Urothelium cell line (cell line): ENCODE measurements at regions not wholly inside any gene's neighbourhood (a gene's known extent, or its start where the extent isn't known, plus 50 kb on each side); places are given as distances from the start of the nearest gene placed in this dataset.
A peak's percentile ranks its signal among the peaks of the same experiment; 100 is the strongest.

ENCODE experiments used
- DNase-seq: peaks from one replicate; pipeline ENCODE4 v3.0.0; 2011; ENCODE audit warnings: low spot score, mixed read lengths
- FAIRE-seq: peaks from 2 replicates; lab custom pipeline; 2011; peaks lifted over from hg19 to GRCh38; lab: Jason Lieb, UNC

DNA sequence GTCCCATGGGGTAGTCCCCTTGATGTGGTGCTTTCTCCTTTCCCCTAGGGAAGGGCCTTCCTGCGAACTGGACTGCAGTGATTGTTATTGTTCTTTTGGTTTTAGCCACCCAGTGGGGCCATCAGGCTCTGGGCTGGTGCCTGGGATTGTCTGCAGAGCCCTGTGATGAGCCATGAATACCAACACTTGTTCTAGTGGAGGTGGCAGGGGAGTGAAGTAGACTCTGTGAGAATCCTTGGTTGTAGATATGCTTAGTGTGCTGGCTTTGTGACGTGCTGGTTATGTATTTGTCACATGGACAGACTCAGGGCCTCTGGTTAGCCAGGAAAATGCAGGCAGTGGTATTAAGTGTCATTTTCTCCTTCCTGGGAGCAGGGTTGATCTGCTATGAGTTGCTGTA is 51.8 kb upstream of the NDUFB4 start:
- no peak for DNase-seq
- no peak for FAIRE-seq

DNA sequence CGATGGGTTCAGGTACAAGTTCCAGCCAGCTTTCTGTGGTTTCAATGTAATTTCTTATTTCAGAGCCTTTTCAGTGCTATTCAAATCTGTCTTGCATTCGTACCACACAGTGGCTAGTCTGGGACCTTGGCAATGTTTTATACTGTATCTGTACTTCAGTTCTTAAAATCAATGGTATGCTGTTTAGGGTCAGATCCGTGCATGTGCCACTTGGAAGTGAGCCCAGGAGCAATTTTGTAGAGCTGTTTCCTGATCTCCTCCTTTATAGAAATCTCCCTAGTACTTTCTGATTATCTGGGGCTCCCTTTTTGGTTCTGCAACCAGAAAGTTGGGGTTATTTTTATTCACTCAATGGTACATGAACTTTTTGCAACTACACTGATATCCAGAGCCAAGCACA is 59.5 kb upstream of the NDUFB4 start:
- no peak for DNase-seq

DNA sequence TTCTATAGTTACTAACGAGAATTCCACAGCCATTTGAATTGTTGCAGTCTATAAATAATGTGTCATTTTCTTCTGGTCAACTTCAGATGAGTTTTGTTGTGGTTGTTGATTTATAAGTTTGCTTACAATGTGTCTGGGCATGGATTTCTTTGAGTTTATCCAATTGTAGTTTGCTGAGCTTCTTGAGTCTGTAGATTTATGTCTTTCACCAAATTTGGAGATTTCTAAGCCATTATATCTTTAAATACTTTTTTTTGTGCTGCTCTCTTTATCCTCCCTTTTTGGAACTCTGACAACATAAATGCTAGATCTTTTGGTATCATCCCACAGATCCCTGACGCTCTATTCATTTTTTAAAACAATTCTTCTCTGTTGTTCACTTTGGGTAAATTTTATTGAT is 63.2 kb upstream of the NDUFB4 start:
- no peak for DNase-seq
- FAIRE-seq: no peak

More for the DNA sequence above, 59.5 kb upstream of the NDUFB4 start:
- FAIRE-seq: no peak

DNA sequence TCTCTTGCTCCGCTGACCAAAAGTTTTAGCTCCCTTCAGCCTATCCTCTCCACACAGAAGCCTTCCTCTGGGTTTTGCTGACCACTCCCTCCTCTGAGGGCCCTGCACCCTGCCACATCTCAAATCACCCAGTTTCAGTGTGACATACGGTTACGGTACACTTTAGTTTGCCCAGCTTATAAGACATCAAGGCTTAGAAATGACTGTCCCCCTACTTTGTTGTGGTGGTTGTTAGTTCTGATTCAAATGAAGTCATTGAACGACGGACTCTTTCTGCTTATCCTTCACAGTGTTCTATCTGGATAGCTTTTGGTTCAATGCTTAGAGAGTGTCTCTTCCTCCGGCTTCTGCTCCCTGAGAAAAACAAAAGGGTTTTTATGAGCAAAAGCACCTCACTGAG is 68.0 kb upstream of the NDUFB4 start:
- FAIRE-seq (no peak), DNase-seq (no peak)

DNA sequence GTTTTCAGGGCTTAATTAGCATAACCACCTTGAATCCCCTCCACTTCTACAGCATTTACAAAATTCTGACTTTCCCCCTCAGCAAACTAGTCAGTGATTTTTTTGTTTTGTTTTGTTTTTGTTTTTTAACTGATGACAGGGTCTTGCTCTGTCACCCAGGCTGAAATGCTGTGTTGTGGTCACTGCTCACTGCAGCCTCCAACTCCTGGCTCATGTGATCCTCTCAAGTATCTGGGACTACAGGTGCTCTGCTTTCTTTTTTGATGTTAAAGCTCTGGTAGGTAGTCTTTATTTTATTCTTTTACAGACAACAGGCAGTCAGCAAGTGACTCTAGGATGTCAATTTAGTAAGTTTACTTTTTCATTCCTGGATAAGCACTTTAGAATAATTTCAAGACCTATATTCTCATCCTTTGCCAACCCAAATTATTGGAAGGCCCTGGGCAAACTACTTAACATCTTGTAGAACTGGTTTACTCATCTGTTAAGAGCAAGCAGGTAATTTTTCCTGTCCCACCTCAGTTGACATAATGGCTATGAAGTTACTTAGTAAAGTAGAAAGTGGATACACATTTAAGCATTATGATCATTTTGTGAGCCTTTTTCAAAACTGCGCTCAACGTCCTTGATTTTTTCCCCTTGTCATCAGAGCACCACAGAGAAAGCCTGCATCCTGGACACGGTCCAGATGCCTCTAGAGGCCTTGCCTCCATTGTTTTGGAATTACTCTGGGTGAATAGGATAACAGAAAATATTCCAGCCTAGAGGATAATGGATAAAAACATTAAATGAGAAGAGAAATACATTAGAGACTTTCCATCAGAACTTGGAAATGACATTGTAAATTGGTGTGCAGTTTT is 69.9 kb upstream of the NDUFB4 start:
- no peak for DNase-seq
- FAIRE-seq: no peak

DNA sequence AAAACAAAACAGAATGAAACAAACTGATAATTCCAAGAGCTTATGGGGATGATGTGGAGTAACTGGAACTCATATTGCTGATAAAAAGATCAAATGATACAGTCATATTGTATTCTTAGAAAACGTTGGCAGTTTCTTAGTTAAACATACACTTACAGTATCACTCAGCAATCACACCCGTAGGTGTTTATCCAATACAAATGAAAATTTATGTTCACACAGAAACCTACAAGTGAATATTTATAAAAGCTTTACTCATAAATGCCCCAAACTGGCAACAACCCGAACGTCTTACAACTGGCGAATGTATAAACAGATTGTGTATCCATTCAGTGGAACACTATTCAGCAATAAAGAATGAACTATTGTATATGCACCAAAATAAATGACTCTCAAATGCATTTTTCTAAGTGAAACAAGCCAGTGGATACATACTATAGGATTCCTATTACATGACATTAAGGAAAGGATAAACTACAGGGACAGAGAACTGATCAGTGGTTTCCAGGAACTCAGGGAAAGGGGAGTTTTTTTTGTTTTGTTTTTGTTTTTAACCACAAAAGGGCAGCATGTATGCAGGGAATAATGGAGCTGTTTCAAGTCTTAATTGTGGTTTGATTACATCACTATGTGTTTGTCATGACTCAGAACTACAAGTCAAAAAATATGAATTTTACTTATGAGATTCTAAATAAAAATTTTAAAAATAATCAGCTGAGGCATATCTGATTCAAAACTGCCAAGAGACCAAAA is 71.8 kb upstream of the NDUFB4 start:
- DNase-seq (peak; percentile 38), FAIRE-seq (no peak)

DNA sequence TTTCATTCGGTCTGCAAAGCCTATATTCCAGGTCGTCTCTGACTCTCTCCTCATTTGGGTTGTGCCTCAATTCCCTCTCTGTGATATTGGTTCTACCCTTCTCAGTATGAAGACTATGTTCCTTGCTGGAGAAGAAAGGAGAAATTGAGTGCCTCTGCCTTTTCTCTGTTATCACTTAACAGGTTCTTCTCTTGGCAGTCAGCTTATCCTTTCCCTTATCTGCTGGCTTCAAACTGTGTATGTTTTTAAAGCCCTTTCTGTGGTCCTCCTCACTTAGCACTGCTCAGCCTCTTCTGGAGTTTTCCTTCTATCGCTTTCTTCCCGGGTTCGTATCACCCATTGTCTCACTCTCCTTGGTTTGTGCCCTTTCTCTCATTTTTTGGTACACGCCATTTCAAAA is 65.3 kb upstream of the FSTL1 start:
- no peak for FAIRE-seq
- DNase-seq: no peak

DNA sequence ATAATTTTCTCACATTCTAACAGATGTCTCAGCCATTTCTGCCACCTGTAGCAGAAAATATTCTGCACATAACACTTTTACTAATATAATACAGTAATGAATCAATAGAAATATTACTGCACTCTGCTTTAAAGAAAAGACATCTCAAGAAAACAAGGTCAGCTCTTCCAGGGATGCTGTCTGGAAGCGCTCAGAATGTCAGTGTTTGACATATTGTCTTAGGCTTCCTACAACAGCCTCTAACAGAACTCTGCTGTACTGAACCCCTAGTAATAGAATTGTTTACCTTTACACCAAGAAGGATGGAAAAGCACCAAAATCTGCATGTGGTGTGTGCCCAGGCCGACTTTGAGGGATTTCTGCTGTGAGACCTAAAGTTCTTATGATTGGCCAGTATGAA is 61.9 kb upstream of the FSTL1 start:
- FAIRE-seq: no peak

DNA sequence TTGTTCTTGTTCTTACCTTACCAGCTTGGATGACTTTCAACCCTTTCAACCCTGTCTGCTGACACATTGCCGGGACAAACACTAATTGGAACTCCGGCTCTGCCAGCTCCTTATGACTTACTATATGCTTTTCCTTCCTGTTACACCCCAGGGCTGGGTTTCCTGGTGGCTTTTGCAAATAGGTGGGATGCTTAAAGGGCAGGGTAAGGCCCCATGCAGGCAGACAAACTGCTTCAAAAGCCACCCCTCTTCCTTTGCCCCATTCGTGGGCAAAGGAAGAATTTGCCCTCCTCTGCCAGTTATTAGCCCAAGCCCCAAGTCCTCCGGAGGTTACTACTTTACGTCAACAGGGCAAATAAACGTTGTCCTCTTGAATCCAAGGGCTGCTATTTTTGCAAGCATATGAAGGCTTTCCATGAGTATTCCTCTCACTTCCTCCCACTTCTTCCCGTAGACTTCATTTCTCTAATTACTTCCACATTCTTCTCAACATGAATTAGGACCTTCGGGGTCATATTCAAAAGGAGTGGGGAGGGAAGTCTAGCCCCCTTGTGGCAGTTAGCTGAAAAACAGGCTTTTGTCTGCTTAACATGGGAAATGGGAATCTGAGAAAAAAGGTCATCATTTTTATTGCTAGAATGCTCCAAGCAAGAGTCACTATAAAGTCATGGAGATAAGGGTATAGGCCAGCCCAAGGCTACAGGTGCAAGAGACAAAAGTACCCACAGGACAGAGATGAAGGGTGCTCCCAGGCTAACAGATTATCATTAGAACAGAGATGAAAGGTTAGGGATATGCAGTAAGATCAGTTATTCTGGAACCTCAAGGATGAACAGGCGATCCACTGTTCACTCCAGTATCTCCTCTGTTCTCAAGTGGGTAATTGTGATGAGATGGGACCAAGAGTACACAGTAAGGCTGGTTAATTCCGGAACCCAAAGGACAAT is 56.3 kb upstream of the FSTL1 start:
- no peak for FAIRE-seq
- peak; percentile 36 for DNase-seq

More for the DNA sequence above, 61.9 kb upstream of the FSTL1 start:
- DNase-seq: no peak

DNA sequence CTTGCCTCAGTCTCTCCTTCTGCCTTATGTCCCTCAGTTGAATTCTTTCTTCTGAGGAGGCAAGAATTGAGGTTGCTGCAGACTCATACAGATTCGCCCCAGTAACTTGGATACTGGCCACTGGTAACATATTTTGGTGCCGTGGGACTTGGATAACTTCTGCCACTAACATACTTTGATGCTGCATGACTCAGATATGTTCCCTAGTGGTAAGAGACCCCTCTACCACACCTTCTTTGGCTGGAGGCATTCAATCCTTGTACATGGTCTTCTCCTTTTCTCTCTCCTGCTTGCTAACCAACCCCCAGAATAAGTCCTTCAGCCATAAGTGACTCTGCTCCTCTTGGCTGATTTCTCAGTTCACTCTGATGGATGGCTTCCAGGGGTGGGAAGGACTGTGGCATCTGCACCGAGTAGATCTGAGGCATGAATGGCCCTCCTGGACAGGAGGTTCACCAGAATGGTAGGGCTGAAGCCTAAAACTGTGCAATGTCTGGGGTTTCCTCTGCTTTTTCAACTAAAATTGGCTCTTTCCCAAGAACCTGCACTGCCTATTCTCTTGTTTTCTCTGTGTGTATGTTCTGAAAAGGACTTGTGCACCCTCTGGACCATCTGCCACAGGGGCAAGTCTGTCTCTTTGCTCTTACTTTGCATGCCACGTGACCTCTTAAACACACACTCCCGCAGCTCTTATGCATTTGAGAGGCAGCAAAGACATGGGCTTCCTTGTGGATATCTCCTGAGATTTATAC is 55.5 kb upstream of the FSTL1 start:
- DNase-seq (no peak), FAIRE-seq (no peak)

DNA sequence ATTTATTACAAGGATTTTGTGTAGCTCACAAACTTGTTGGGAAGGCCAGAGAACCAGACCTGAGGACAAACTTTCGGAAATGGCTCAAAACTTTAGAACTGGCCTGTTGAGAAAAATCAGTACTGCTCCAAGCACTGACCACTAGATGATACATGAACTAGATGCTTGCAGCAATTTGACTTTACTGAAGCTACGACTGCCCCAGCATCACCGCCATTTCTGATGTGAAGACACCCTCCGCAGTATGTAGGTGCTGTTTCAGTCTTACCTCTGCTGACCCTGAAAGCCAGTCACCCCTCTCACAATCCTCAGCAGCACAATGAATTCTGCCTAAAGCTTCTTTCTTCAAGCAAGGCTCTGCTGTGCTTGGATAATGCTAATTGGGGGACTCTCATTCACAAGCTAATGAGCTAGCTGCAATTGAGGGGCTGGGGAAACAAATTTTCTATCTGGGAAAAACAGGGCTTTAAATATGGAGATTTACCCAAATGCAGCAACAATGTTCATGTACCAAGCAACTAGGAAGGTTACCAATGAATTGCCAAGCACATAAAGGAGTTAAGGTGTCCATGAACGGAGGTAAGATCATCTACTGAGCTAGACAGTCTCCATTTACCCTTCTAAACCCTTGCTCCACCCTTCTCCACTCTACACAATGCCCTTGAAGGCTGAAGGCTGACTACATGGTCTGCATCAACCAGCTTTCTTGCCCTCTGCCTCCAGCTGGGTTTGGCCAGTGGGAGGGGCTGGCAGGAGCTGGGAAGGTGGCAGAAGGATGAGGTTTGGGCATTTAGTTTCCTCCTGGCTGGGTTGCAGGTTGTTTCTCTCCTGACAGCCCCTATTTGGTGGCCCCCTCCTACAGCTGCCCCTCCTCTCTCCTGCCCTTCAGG is 53.2 kb upstream of the FSTL1 start:
- DNase-seq (no peak), FAIRE-seq (no peak)

DNA sequence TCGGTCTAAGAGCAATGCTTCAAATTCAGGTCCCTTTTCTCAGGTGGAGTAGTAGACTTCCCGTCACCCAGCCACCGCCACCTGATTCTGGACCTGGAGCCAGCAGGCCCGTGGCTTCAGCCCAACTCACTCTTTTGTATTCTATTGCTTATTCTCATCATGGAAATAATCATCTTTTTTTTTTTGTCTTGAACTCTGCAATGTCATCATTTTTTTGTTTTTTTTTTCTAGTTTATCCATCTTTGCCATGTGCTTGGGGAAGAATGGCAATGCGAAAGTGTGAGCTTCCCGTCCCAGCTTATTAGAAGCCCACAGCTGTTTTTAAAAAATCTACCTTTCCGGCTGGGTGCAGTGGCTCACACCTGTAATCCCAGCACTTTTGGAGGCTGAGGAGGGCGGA is 51.3 kb upstream of the FSTL1 start:
- FAIRE-seq: no peak
- DNase-seq: no peak
